ENCODE measurements at regions not wholly inside any gene's neighbourhood (a gene's known extent, or its start where the extent isn't known, plus 50 kb on each side); places are given as distances from the start of the nearest gene placed in this dataset.
"Not testable (repeated sequence)": the region's sequence is repeated elsewhere in the genome, so short reads cannot be mapped to it uniquely, and the experiment has no call there.

GRCh38 chr9:103193992-103194391 lies 198.9 kb downstream of the CYLC2 start:
- Mint-ChIP-seq H3K36me3 (no peaks in the 10 kb centered on the region), H3K9me3 (peaks cover 0 to 4% (median 0%) of the 10 kb centered on the region in 7 donors), H3K4me3 (no peak overlapping the region), H3K27ac (no peak overlapping the region), H3K4me1 (no peaks in the 10 kb centered on the region), H3K27me3 (no peaks in the 10 kb centered on the region)
- ATAC-seq (ENCODE audit: low read depth in 2 of 2) = no peak
- no peak for DNase-seq

- Mint-ChIP-seq H3K27ac (no peak overlapping the region), H3K4me1 (no peaks in the 10 kb centered on the region), H3K9me3 (peaks cover 0 to 6% (median 0%) of the 10 kb centered on the region in 7 donors), H3K4me3 (no peak overlapping the region), H3K27me3 (no peaks in the 10 kb centered on the region), H3K36me3 (no peaks in the 10 kb centered on the region)
- ATAC-seq (ENCODE audit: low read depth in 2 of 2) = no peak
- DNase-seq = no peak
Observed at GRCh38 chr9:103203172-103203571, 208.0 kb downstream of the CYLC2 start.

GRCh38 chr9:103205881-103206585 lies 210.9 kb downstream of the CYLC2 start:
- H3K36me3 Mint-ChIP-seq; DNase-seq; H3K27me3 Mint-ChIP-seq; ATAC-seq (ENCODE audit: low read depth in 2 of 2); H3K4me3 Mint-ChIP-seq; H3K4me1 Mint-ChIP-seq; H3K27ac Mint-ChIP-seq: not testable (repeated sequence)
- peaks cover 5 to 20% (median 16%) of the 10 kb centered on the region in 7 donors for H3K9me3 Mint-ChIP-seq

- ATAC-seq (ENCODE audit: low read depth in 2 of 2) = no peak
- H3K4me1 Mint-ChIP-seq = no peaks in the 10 kb centered on the region
- no peak for DNase-seq
- H3K27ac Mint-ChIP-seq = no peak overlapping the region
- H3K36me3 Mint-ChIP-seq = peaks cover 0 to 11% of the 10 kb centered on the region in 2 donors
- H3K4me3 Mint-ChIP-seq = no peak overlapping the region
- H3K27me3 Mint-ChIP-seq = no peaks in the 10 kb centered on the region
- peaks cover 5 to 34% (median 18%) of the 10 kb centered on the region in 7 donors for H3K9me3 Mint-ChIP-seq
Observed at GRCh38 chr9:103210607-103211006, 215.5 kb downstream of the CYLC2 start.

GRCh38 chr9:103215197-103215596 lies 220.1 kb downstream of the CYLC2 start:
- DNase-seq (no peak), ATAC-seq (ENCODE audit: low read depth in 2 of 2) (no peak)
- no peak overlapping the region for H3K27ac Mint-ChIP-seq
- peaks cover 0 to 11% of the 10 kb centered on the region in 2 donors for H3K36me3 Mint-ChIP-seq
- no peak overlapping the region for H3K4me3 Mint-ChIP-seq
- peaks cover 0 to 24% (median 13%) of the 10 kb centered on the region in 7 donors for H3K9me3 Mint-ChIP-seq
- no peaks in the 10 kb centered on the region for H3K27me3 Mint-ChIP-seq
- H3K4me1 Mint-ChIP-seq = no peaks in the 10 kb centered on the region

- H3K36me3 Mint-ChIP-seq = no peaks in the 10 kb centered on the region
- no peak overlapping the region for H3K4me3 Mint-ChIP-seq
- no peak for ATAC-seq (ENCODE audit: low read depth in 2 of 2)
- H3K4me1 Mint-ChIP-seq = no peaks in the 10 kb centered on the region
- H3K27me3 Mint-ChIP-seq = no peaks in the 10 kb centered on the region
- H3K27ac Mint-ChIP-seq = no peak overlapping the region
- DNase-seq = no peak
- peaks cover 0 to 5% (median 0%) of the 10 kb centered on the region in 7 donors for H3K9me3 Mint-ChIP-seq
Observed at GRCh38 chr9:103225702-103226646, 230.8 kb downstream of the CYLC2 start.

- Mint-ChIP-seq H3K36me3 (no peaks in the 10 kb centered on the region), H3K9me3 (peaks cover 0 to 5% (median 0%) of the 10 kb centered on the region in 7 donors), H3K27ac (no peak overlapping the region), H3K4me3 (no peak overlapping the region), H3K4me1 (no peaks in the 10 kb centered on the region), H3K27me3 (no peaks in the 10 kb centered on the region)
- no peak for DNase-seq
- ATAC-seq (ENCODE audit: low read depth in 2 of 2) = no peak
Observed at GRCh38 chr9:103226647-103227013, 231.5 kb downstream of the CYLC2 start.

- H3K4me3 Mint-ChIP-seq; H3K4me1 Mint-ChIP-seq; H3K27ac Mint-ChIP-seq; DNase-seq; H3K9me3 Mint-ChIP-seq; ATAC-seq (ENCODE audit: low read depth in 2 of 2); H3K36me3 Mint-ChIP-seq; H3K27me3 Mint-ChIP-seq: not testable (repeated sequence)
Observed at GRCh38 chr9:103237571-103238109, 242.5 kb downstream of the CYLC2 start.

- no peaks in the 10 kb centered on the region for H3K27me3 Mint-ChIP-seq
- peaks cover 0 to 4% (median 3%) of the 10 kb centered on the region in 7 donors for H3K9me3 Mint-ChIP-seq
- H3K27ac Mint-ChIP-seq = no peak overlapping the region
- ATAC-seq (ENCODE audit: low read depth in 2 of 2) (no peak), DNase-seq (no peak)
- no peaks in the 10 kb centered on the region for H3K36me3 Mint-ChIP-seq
- no peak overlapping the region for H3K4me3 Mint-ChIP-seq
- H3K4me1 Mint-ChIP-seq = no peaks in the 10 kb centered on the region
Observed at GRCh38 chr9:103242025-103242424, 246.9 kb downstream of the CYLC2 start.

- Mint-ChIP-seq H3K4me1 (no peaks in the 10 kb centered on the region), H3K27ac (no peak overlapping the region), H3K9me3 (peaks cover 0 to 5% (median 0%) of the 10 kb centered on the region in 7 donors), H3K27me3 (no peaks in the 10 kb centered on the region), H3K36me3 (no peaks in the 10 kb centered on the region), H3K4me3 (no peak overlapping the region)
- ATAC-seq (ENCODE audit: low read depth in 2 of 2) (no peak), DNase-seq (no peak)
Observed at GRCh38 chr9:103242486-103242885, 247.4 kb downstream of the CYLC2 start.

GRCh38 chr9:103243553-103243952 lies 248.4 kb downstream of the CYLC2 start:
- peaks cover 0 to 5% (median 0%) of the 10 kb centered on the region in 7 donors for H3K9me3 Mint-ChIP-seq
- H3K27ac Mint-ChIP-seq = no peak overlapping the region
- no peak overlapping the region for H3K4me3 Mint-ChIP-seq
- ATAC-seq (ENCODE audit: low read depth in 2 of 2) (no peak), DNase-seq (no peak)
- no peaks in the 10 kb centered on the region for H3K36me3 Mint-ChIP-seq
- H3K27me3 Mint-ChIP-seq = no peaks in the 10 kb centered on the region
- no peaks in the 10 kb centered on the region for H3K4me1 Mint-ChIP-seq

GRCh38 chr9:103245369-103245768 lies 250.2 kb downstream of the CYLC2 start:
- DNase-seq (no peak), ATAC-seq (ENCODE audit: low read depth in 2 of 2) (no peak)
- no peaks in the 10 kb centered on the region for H3K36me3 Mint-ChIP-seq
- no peaks in the 10 kb centered on the region for H3K4me1 Mint-ChIP-seq
- H3K27ac Mint-ChIP-seq = no peak overlapping the region
- H3K4me3 Mint-ChIP-seq = no peak overlapping the region
- H3K27me3 Mint-ChIP-seq = no peaks in the 10 kb centered on the region
- peaks cover 0 to 5% (median 0%) of the 10 kb centered on the region in 7 donors for H3K9me3 Mint-ChIP-seq

- no peak for DNase-seq
- Mint-ChIP-seq H3K27me3 (no peaks in the 10 kb centered on the region), H3K9me3 (peaks cover 0 to 10% (median 4%) of the 10 kb centered on the region in 7 donors), H3K4me3 (no peak overlapping the region), H3K27ac (no peak overlapping the region), H3K4me1 (no peaks in the 10 kb centered on the region), H3K36me3 (no peaks in the 10 kb centered on the region)
- ATAC-seq (ENCODE audit: low read depth in 2 of 2) = no peak
Observed at GRCh38 chr9:103261951-103262350, 266.8 kb downstream of the CYLC2 start.

GRCh38 chr9:103266064-103266463 lies 270.9 kb downstream of the CYLC2 start:
- H3K36me3 Mint-ChIP-seq = no peaks in the 10 kb centered on the region
- no peak for ATAC-seq (ENCODE audit: low read depth in 2 of 2)
- H3K4me3 Mint-ChIP-seq = no peak overlapping the region
- no peaks in the 10 kb centered on the region for H3K4me1 Mint-ChIP-seq
- DNase-seq = no peak
- H3K27ac Mint-ChIP-seq = no peak overlapping the region
- H3K9me3 Mint-ChIP-seq = peaks cover 0 to 11% (median 2%) of the 10 kb centered on the region in 7 donors
- H3K27me3 Mint-ChIP-seq = no peaks in the 10 kb centered on the region

Measured in naive B cell (primary cell).